Neuronal stem cell (in vitro differentiated cells): ENCODE measurements at regions not wholly inside any gene's neighbourhood (a gene's known extent, or its start where the extent isn't known, plus 50 kb on each side); places are given as distances from the start of the nearest gene placed in this dataset.

Experiments
- DNase-seq: peaks from one replicate; pipeline ENCODE4 v3.0.0-alpha.2; 2013; ENCODE audit warnings: low spot score
- H2AFZ ChIP-seq: one replicate; pipeline ENCODE4 v1.6.1; 2013; ENCODE audit warnings: mild to moderate bottlenecking, low read length, inconsistent platforms
- H2AK5ac ChIP-seq: 2 replicates; pipeline ENCODE4 v1.6.1; 2013; ENCODE audit warnings: low read depth, mild to moderate bottlenecking, inconsistent platforms, low read length, moderate library complexity, mixed read lengths
- H2BK120ac ChIP-seq: 2 replicates; pipeline ENCODE4 v1.6.1; 2013; ENCODE audit warnings: low read depth, mild to moderate bottlenecking, inconsistent platforms, low read length, moderate library complexity, mixed read lengths
- H2BK12ac ChIP-seq: one replicate; pipeline ENCODE4 v1.6.1; 2013; ENCODE audit warnings: low read length, inconsistent platforms
- H2BK15ac ChIP-seq: 2 replicates; pipeline ENCODE4 v1.6.1; 2013; ENCODE audit warnings: mild to moderate bottlenecking, low read length, inconsistent platforms, mixed read lengths
- H2BK5ac ChIP-seq: one replicate; pipeline ENCODE4 v1.6.1; 2013; ENCODE audit warnings: inconsistent platforms, mild to moderate bottlenecking, low read length, moderate library complexity
- H3K14ac ChIP-seq: one replicate; pipeline ENCODE4 v1.6.1; 2013; ENCODE audit warnings: low read length, inconsistent platforms
- H3K18ac ChIP-seq: 2 replicates; pipeline ENCODE4 v1.6.1; 2013; ENCODE audit warnings: low read length, inconsistent platforms
- H3K23ac ChIP-seq: 2 replicates; pipeline ENCODE4 v1.6.1; 2013; ENCODE audit warnings: low read depth, mild to moderate bottlenecking, mixed read lengths, low read length, inconsistent platforms; ENCODE audit not compliant: poor library complexity
- H3K27ac ChIP-seq: replicated peaks from 3 replicates; pipeline ENCODE4 v1.5.1; 2013; ENCODE audit warnings: low read length, inconsistent platforms
- H3K27me3 ChIP-seq, 3 experiments: 2 replicates each; pipeline ENCODE4 v1.6.1; 2013; ENCODE audit warnings: low read length in 3 of 3, mild to moderate bottlenecking in 2 of 3, inconsistent platforms in 1 of 3, low read depth in 1 of 3, mixed read lengths in 1 of 3, moderate library complexity in 1 of 3; ENCODE audit not compliant: control insufficient read depth in 3 of 3, insufficient read depth in 3 of 3
- H3K36me3 ChIP-seq, 2 donors: replicated peaks in 1 of 2; 2 replicates each; pipeline ENCODE4 v1.6.1; 2013; ENCODE audit warnings: low read length in 2 of 2; ENCODE audit not compliant: control insufficient read depth in 2 of 2, insufficient read depth in 2 of 2
- H3K4ac ChIP-seq: 2 replicates; pipeline ENCODE4 v1.6.1; 2013; ENCODE audit warnings: inconsistent platforms, mild to moderate bottlenecking, low read length, moderate library complexity
- H3K4me1 ChIP-seq, 2 donors: 1 replicate in 1 of 2; 2 replicates in 1 of 2; pipeline ENCODE4 v1.6.1; 2013; ENCODE audit warnings: low read length in 2 of 2, low read depth in 1 of 2; ENCODE audit not compliant: control insufficient read depth in 2 of 2, insufficient read depth in 1 of 2
- H3K4me2 ChIP-seq: one replicate; pipeline ENCODE4 v1.6.1; 2013; ENCODE audit warnings: mild to moderate bottlenecking, low read length, inconsistent platforms; ENCODE audit not compliant: insufficient read depth, poor library complexity, severe bottlenecking
- H3K4me3 ChIP-seq, 2 donors: 2 replicates each; pipeline ENCODE4 v1.5.1; 2013; ENCODE audit warnings: low read length in 2 of 2, mild to moderate bottlenecking in 2 of 2, inconsistent platforms in 1 of 2, moderate library complexity in 1 of 2
- H3K79me1 ChIP-seq: one replicate; pipeline ENCODE4 v1.6.1; 2013; ENCODE audit warnings: low read depth, mild to moderate bottlenecking, inconsistent platforms, low read length, moderate library complexity
- H3K9ac ChIP-seq: one replicate; pipeline ENCODE4 v1.6.1; 2013; ENCODE audit warnings: mild to moderate bottlenecking, low read depth, low read length, inconsistent platforms; ENCODE audit not compliant: poor library complexity
- H3K9me3 ChIP-seq, 2 donors: replicated peaks in 1 of 2; 2 replicates each; pipeline versions ENCODE3 to v1.6.1; 2013; ENCODE audit warnings: low read length in 2 of 2, mild to moderate bottlenecking in 2 of 2, inconsistent platforms in 1 of 2, low read depth in 1 of 2, mixed read lengths in 1 of 2, moderate library complexity in 1 of 2; ENCODE audit not compliant: control insufficient read depth in 2 of 2, insufficient read depth in 1 of 2
- H4K8ac ChIP-seq: one replicate; pipeline ENCODE4 v1.6.1; 2013; ENCODE audit warnings: low read depth, mild to moderate bottlenecking, inconsistent platforms, low read length, moderate library complexity
- H4K91ac ChIP-seq: one replicate; pipeline ENCODE4 v1.6.1; 2013; ENCODE audit warnings: low read length, low read depth, mild to moderate bottlenecking, inconsistent platforms; ENCODE audit not compliant: poor library complexity
- WGBS, 2 donors: extraction: QIAGEN DNeasy Blood & Tissue Kit; methylation state at CpG; one replicate each; pipeline ENCODE4 v1.1.7; 2013; ENCODE audit warnings: missing lambda C conversion rate in 2 of 2, mixed read lengths in 1 of 2; ENCODE audit not compliant: insufficient read length in 2 of 2, insufficient replicate concordance in 1 of 2; ENCODE audit errors: extremely low coverage in 2 of 2; 5-methylcytosine and 5-hydroxymethylcytosine counted together

DNA sequence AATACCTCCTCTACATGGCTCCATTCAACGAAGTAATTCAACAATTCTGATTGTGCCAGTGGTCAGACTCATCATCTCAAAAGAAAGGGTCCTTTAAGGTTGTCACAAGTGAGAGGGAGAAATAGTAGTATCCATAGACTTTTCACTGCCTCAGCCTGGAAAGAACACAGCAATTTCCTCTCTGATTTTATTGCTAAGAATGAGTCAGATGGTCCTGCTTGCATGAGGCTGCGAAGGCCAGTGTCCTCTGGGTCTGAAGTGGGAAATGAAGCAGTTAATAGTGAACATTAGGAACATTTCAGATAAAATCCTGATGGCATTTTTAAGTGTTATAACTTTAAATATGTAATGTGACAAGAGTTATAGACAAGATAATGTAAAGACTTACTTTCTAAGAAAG is 979.0 kb downstream of the EFNA5 start:
- Histone ChIP-seq H3K9me3 (no peaks in the 10 kb centered on the region), H2AK5ac (no peak overlapping the region), H3K4me3 (no peak overlapping the region), H3K27me3 (no peaks in the 10 kb centered on the region), H3K4ac (no peak overlapping the region), H2BK120ac (no peak overlapping the region), H3K18ac (no peak overlapping the region), H3K23ac (no peak overlapping the region), H2AFZ (no peak overlapping the region), H3K36me3 (no peaks in the 10 kb centered on the region), H3K27ac (no peak overlapping the region), H3K4me2 (peak overlapping the region; percentile 11), H3K14ac (no peak overlapping the region), H3K9ac (no peak overlapping the region), H4K91ac (no peak overlapping the region), H2BK15ac (no peak overlapping the region), H2BK5ac (no peak overlapping the region), H4K8ac (no peak overlapping the region), H2BK12ac (no peak overlapping the region), H3K79me1 (no peaks in the 10 kb centered on the region), H3K4me1 (no peaks in the 10 kb centered on the region)
- DNase-seq, result no peak
- WGBS, 2 donors, result no CpG with 5 or more reads among the region's 2 CpGs

DNA sequence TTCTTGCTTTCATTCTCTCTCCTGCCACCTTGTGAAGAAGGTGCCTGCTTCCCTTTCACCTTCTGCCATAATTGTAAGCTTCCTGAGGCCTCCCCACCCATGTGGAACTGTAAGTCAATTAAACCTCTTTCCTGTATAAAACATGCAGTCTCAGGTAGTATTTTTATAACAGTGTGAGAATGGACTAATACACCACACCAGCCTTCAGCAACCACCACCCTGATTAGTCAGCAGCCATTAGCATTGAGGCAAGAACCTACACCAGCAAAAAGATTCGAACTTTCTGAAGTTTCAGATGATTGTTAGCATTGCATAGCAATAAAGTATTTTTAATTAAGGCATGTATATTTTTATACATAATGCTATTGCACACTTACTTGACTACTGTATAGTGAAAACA is 980.2 kb downstream of the EFNA5 start:
- H4K8ac ChIP-seq, result no peak overlapping the region
- no peaks in the 10 kb centered on the region for H3K79me1 ChIP-seq
- H2BK12ac ChIP-seq, result no peak overlapping the region
- no peak for DNase-seq
- no peak overlapping the region for H2BK120ac ChIP-seq
- H3K27ac ChIP-seq, result no peak overlapping the region
- H3K9me3 ChIP-seq, result no peaks in the 10 kb centered on the region
- no peaks in the 10 kb centered on the region for H3K36me3 ChIP-seq
- H3K4me3 ChIP-seq, result no peak overlapping the region
- H3K27me3 ChIP-seq, result no peaks in the 10 kb centered on the region
- no peaks in the 10 kb centered on the region for H3K4me1 ChIP-seq
- no peak overlapping the region for H3K4me2 ChIP-seq
- WGBS, 2 donors, result no CpG with 5 or more reads among the region's 1 CpG
- no peak overlapping the region for H3K14ac ChIP-seq
- no peak overlapping the region for H2AK5ac ChIP-seq
- no peak overlapping the region for H4K91ac ChIP-seq
- H3K4ac ChIP-seq, result no peak overlapping the region
- no peak overlapping the region for H2BK5ac ChIP-seq
- no peak overlapping the region for H3K9ac ChIP-seq
- H2AFZ ChIP-seq, result no peak overlapping the region
- H3K23ac ChIP-seq, result no peak overlapping the region
- H3K18ac ChIP-seq, result no peak overlapping the region
- H2BK15ac ChIP-seq, result no peak overlapping the region

DNA sequence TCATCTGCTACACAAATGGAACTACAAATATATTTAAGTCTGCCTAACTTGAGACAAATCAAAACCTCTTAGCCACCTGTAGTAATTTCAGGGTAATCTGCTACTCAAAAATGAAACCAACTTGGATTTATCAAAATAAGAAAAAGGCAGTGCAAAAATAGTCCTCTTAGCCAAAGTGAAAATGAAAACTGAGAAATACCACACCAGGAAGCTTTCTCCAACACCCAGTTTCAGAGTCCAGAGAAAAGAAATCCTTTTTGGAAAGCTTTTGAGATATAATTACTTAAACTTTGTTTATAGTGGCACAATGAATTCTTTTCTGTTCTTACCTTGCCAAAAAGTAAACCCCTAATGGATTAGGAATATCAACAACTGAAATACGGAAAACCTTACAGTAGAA is 990.4 kb downstream of the EFNA5 start:
- H2BK5ac ChIP-seq, result no peak overlapping the region
- no peak overlapping the region for H4K8ac ChIP-seq
- no peak overlapping the region for H2BK120ac ChIP-seq
- H3K4me3 ChIP-seq, result no peak overlapping the region
- H3K23ac ChIP-seq, result no peak overlapping the region
- no peak overlapping the region for H2AK5ac ChIP-seq
- no peaks in the 10 kb centered on the region for H3K9me3 ChIP-seq
- DNase-seq, result no peak
- no peaks in the 10 kb centered on the region for H3K36me3 ChIP-seq
- no peak overlapping the region for H3K4me2 ChIP-seq
- no peak overlapping the region for H4K91ac ChIP-seq
- H3K18ac ChIP-seq, result no peak overlapping the region
- no peaks in the 10 kb centered on the region for H3K79me1 ChIP-seq
- no CpG with 5 or more reads among the region's 1 CpG for WGBS, 2 donors
- H2BK12ac ChIP-seq, result no peak overlapping the region
- no peaks in the 10 kb centered on the region for H3K27me3 ChIP-seq
- H3K14ac ChIP-seq, result no peak overlapping the region
- no peak overlapping the region for H3K9ac ChIP-seq
- H3K4me1 ChIP-seq, result no peaks in the 10 kb centered on the region
- no peak overlapping the region for H3K4ac ChIP-seq
- no peak overlapping the region for H3K27ac ChIP-seq
- H2BK15ac ChIP-seq, result no peak overlapping the region
- H2AFZ ChIP-seq, result no peak overlapping the region

DNA sequence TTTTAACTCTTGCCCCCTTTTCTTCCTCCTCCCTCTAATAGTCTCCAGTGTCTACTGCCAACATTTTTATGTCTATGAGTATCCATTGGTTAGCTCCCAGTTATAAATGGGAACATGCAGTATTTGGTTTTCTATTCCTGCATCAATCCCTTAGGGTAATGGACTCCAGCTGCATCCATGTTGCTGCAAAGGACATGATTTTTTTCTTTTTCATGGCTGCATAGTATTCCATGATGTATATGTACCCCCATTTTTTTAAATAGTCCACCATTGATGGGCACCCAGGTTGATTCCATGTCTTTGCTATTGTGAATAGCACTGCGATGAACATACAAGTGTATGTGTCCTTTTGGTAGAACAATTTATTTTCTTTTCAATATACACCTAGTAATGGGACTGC is 993.7 kb downstream of the EFNA5 start:
- H2BK5ac ChIP-seq, result no peak overlapping the region
- H3K14ac ChIP-seq, result no peak overlapping the region
- no CpG with 5 or more reads among the region's 1 CpG for WGBS, 2 donors

More for the DNA sequence above, 993.7 kb downstream of the EFNA5 start:
- no peak overlapping the region for H3K9ac ChIP-seq
- H3K27ac ChIP-seq, result no peak overlapping the region
- H3K4me1 ChIP-seq, result no peaks in the 10 kb centered on the region
- no peak overlapping the region for H2AK5ac ChIP-seq
- H2BK15ac ChIP-seq, result no peak overlapping the region
- H3K27me3 ChIP-seq, result no peaks in the 10 kb centered on the region
- H2AFZ ChIP-seq, result no peak overlapping the region
- no peak overlapping the region for H3K4me2 ChIP-seq
- no peaks in the 10 kb centered on the region for H3K9me3 ChIP-seq
- no peaks in the 10 kb centered on the region for H3K79me1 ChIP-seq
- H3K4ac ChIP-seq, result no peak overlapping the region
- H3K36me3 ChIP-seq, result no peaks in the 10 kb centered on the region
- no peak for DNase-seq
- no peak overlapping the region for H3K4me3 ChIP-seq
- H3K18ac ChIP-seq, result no peak overlapping the region
- H3K23ac ChIP-seq, result no peak overlapping the region
- no peak overlapping the region for H4K91ac ChIP-seq
- no peak overlapping the region for H2BK120ac ChIP-seq
- no peak overlapping the region for H4K8ac ChIP-seq
- H2BK12ac ChIP-seq, result no peak overlapping the region
